Bronchial epithelial cell (primary cell): ENCODE measurements at regions not wholly inside any gene's neighbourhood (a gene's known extent, or its start where the extent isn't known, plus 50 kb on each side); places are given as distances from the start of the nearest gene placed in this dataset.

Experiments
- DNase-seq: peaks from one replicate; pipeline ENCODE4 v3.0.0-alpha.2; 2010; ENCODE audit warnings: low read depth
- FAIRE-seq: peaks from 2 replicates; lab custom pipeline; 2011; peaks lifted over from hg19 to GRCh38; lab: Jason Lieb, UNC
- H3K27me3 ChIP-seq: 2 replicates; pipeline ENCODE4 v1.5.1; 2011; ENCODE audit warnings: low read length; ENCODE audit not compliant: control insufficient read depth, insufficient read depth
- H3K36me3 ChIP-seq: 2 replicates; pipeline ENCODE4 v1.5.1; 2011; ENCODE audit warnings: low read length; ENCODE audit not compliant: control insufficient read depth, insufficient read depth
- H3K4me3 ChIP-seq: 2 replicates; pipeline ENCODE4 v1.5.1; 2011; ENCODE audit warnings: mild to moderate bottlenecking, low read depth, low read length, control low read depth
- TF ChIP-seq, protein P1 (sequence below): IDR thresholded peaks from 2 replicates; pipeline ENCODE4 v1.5.1; 2011; ENCODE audit warnings: mild to moderate bottlenecking, moderate library complexity, low read length, control low read depth, inconsistent platforms; ENCODE audit not compliant: insufficient read depth, severe bottlenecking

DNA sequence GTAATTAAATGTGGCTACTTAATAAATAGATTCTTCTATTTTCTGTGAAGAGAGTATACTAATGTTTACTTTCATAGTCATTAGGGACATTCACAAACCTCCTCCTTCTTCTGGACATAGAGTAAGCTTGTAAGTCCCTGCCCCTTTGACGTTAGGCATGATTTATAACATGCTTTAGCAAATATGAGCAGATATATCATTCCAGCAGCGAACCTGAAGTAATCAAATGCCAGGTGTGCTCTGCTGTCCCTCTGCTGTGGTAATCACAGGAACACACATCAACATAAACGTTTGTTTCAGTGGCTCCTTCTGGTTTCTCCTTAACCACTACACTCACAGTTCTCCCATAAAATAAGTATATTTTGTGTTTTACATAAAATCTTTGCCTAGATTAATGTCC, 961.8 kb downstream of the FLRT2 start:
- Histone ChIP-seq H3K36me3 (no peaks in the 10 kb centered on the region), H3K4me3 (no peak overlapping the region), H3K27me3 (no peaks in the 10 kb centered on the region)
- DNase-seq (no peak), FAIRE-seq (no peak)
- TF ChIP-seq, protein P1, sequence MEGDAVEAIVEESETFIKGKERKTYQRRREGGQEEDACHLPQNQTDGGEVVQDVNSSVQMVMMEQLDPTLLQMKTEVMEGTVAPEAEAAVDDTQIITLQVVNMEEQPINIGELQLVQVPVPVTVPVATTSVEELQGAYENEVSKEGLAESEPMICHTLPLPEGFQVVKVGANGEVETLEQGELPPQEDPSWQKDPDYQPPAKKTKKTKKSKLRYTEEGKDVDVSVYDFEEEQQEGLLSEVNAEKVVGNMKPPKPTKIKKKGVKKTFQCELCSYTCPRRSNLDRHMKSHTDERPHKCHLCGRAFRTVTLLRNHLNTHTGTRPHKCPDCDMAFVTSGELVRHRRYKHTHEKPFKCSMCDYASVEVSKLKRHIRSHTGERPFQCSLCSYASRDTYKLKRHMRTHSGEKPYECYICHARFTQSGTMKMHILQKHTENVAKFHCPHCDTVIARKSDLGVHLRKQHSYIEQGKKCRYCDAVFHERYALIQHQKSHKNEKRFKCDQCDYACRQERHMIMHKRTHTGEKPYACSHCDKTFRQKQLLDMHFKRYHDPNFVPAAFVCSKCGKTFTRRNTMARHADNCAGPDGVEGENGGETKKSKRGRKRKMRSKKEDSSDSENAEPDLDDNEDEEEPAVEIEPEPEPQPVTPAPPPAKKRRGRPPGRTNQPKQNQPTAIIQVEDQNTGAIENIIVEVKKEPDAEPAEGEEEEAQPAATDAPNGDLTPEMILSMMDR, result no peak

DNA sequence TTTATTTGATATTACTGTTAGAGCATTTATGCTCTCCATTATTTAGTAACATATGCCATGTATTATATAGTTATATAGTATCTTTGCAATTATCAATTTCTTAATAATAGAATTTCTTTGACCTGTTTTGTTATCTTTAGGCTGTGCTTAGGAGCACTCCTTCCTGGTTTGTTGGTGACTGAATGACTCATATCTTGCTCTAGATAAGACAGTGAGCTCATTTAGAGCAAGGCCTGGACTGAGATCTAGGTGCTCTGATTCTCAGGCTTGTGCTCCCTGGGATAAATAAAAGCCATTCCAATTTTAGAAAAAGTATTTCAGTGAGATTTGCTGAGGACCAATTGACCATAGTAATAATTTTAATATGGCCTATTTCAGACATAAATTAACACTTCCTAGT, 951.2 kb downstream of the FLRT2 start:
- TF ChIP-seq, protein P1, result no peak
- FAIRE-seq (no peak), DNase-seq (peak; percentile 10)
- H3K36me3 ChIP-seq, result no peaks in the 10 kb centered on the region
- no peaks in the 10 kb centered on the region for H3K27me3 ChIP-seq
- no peak overlapping the region for H3K4me3 ChIP-seq

DNA sequence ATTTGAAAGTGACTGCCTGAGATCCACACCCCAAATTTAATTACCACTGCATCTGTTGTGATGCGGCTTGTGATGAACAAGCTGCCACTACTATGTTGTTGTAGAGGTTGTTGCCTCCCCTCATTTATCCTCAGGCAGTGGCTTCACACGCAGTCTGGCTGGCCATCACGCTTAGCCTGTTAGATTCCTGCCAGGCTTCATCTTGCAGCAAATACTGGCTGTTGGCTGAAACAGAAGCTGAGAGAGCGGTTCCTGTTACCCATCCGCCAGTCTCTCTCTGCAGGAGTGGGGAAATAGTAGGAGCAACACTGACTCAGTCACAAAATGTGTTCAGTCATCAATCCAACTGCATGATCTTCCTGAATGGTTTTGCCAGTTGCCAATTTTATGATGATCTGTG, 934.4 kb downstream of the FLRT2 start:
- no peaks in the 10 kb centered on the region for H3K27me3 ChIP-seq
- H3K4me3 ChIP-seq, result no peak overlapping the region
- TF ChIP-seq, protein P1, result no peak
- FAIRE-seq, result no peak
- no peaks in the 10 kb centered on the region for H3K36me3 ChIP-seq
- no peak for DNase-seq

DNA sequence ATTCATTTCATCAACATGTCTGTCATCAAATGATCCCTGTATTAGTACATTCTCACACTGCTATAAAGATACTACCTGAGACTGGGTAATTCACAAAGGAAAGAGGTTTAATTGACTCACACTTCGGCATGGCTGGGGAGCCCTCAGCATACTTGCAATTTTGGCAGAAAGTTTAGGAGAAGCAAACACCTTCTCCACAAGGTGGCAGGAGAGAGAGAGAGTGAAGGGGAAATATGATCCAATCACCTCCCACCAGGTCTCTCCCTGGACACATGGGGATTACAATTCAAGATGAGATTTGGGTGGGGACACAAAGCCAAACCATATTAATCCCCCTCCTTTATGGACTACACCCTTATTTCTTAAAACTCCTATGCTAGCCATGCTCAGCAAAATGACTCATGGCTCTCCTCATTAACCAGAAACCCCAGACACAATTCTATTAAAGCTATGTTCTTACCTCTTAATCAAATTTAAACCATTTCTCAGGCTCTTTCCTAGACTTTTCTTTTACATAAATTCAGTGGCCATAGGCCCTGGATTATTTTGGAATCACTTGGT, 932.3 kb downstream of the FLRT2 start:
- no peak overlapping the region for H3K4me3 ChIP-seq
- peak; percentile 7 for DNase-seq
- TF ChIP-seq, protein P1, result peak; percentile 23
- FAIRE-seq, result no peak
- no peaks in the 10 kb centered on the region for H3K36me3 ChIP-seq
- H3K27me3 ChIP-seq, result no peaks in the 10 kb centered on the region

DNA sequence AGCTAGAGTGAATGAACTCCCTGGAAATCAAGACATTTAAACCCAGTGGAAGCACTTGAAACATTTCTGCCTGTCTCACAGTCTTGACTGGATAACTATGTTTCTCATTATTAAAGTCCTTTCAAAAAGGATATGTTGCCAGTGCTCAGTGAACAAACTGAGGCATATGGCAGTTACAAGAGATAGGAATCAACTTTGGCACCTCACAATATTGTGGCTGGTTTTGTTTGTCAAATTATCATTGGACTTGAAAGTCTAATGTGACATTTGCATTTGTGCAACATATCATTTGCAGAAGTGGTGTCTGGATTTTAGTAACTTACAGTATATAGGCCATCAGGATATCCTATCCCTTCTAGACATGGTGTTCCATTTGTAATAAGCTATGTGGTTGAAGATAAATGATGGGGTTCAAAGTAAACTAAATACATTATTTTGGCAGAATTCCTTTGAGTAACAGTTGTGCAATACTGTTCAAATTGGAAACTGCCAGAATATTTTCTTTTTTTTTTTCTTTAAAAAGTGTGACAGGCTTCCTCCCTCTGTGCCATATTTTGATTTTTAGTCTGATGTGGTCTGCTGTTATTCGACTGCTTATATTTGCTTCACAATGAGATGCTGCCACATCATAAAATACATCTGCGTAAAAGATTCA, 927.7 kb downstream of the FLRT2 start:
- FAIRE-seq (no peak), DNase-seq (no peak)
- H3K36me3 ChIP-seq, result no peaks in the 10 kb centered on the region
- H3K27me3 ChIP-seq, result no peaks in the 10 kb centered on the region
- no peak overlapping the region for H3K4me3 ChIP-seq
- TF ChIP-seq, protein P1, result no peak

DNA sequence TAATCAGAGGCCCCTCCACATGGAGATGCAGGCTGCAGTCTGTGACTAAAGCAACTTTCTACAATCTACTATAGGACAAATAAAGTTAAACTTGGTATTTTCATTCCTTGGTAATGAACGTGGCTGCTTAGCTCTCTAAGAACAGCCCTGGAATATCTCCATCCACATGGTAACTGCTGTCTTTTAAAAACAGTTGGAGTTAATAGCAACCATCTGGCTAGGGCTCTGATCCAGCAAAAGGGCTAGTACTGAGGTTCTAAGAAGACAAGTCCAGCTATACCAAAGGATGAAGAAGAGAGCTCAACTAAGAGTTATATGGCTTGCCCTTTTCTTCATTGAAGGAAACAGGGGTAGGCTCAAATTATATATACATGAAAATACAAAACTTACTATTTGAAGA, 920.1 kb downstream of the FLRT2 start:
- FAIRE-seq, result no peak
- no peak for DNase-seq
- TF ChIP-seq, protein P1, result no peak

More for the DNA sequence above, 920.1 kb downstream of the FLRT2 start:
- H3K36me3 ChIP-seq, result no peaks in the 10 kb centered on the region
- H3K27me3 ChIP-seq, result no peaks in the 10 kb centered on the region
- H3K4me3 ChIP-seq, result no peak overlapping the region
